ENCODE measurements at regions not wholly inside any gene's neighbourhood (a gene's known extent, or its start where the extent isn't known, plus 50 kb on each side); places are given as distances from the start of the nearest gene placed in this dataset.
"Not testable (repeated sequence)": the region's sequence is repeated elsewhere in the genome, so short reads cannot be mapped to it uniquely, and the experiment has no call there.

DNA sequence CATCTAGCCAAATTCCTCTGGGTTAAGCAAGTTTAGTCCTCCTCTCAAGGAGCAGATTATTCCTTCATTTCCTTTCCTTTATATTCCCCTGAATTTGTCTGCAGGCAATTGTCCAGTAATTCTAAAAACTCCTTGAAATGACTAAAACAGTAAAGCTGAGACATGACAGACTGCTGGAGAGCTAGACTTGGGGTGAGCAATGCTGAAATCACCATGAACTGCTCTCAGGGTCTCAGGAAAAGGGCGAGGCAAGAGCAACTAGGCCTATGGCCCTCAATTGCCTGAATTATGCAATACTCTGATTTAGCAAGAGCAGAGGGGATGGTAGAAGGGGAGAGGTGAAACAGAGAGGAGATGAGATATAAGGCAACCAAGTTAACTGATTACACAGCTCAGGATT is 172.9 kb upstream of the NREP start:
- DNase-seq (ENCODE audit: extremely low read depth in 1 of 11, low read depth in 9 of 11, low spot score in 4 of 11): no peak

GRCh38 chr5:111929261-111929660 is 172.3 kb upstream of the NREP start:
- no peak for DNase-seq (ENCODE audit: extremely low read depth in 1 of 11, low read depth in 9 of 11, low spot score in 4 of 11)

DNA sequence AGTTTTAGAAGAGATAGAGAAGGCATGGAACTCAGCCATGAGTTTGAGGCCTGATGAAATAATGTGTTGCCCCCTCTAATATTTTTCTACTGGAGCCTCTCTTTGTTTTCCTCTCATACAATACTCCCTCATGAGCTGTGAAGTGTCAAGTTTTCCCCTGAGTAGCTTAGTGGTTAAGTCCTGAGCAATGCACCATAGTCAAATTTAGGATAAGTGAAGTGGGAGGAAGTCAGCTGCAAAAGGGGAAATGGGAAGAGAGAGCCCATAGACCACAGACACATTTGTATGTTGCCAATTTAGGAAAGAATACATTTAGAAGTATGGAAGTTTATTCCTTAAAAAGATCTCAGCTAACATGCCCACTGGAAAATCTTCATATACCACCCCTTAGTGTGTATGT is 171.5 kb upstream of the NREP start:
- DNase-seq (ENCODE audit: extremely low read depth in 1 of 11, low read depth in 9 of 11, low spot score in 4 of 11): no peak

DNA sequence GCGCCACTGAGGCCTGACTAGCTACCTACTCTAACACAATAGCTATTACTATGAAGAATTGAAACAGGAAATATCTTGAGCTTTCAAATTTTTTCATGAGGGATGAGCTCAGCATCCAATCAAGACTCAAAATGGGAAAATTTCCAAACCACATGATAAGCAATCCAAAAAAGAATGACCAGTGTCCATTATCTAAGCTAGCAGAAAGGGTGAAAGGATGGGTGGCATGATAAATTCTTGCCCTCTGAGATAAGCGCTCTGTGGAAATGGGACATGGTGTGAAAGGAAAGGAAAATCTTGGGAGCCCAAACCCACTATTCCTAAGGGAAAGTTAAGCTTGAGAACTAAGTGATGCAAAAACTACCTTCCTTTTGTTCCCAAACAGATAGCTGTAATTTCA is 170.2 kb upstream of the NREP start:
- DNase-seq (ENCODE audit: extremely low read depth in 1 of 11, low read depth in 9 of 11, low spot score in 4 of 11): no peak

GRCh38 chr5:111926026-111926425 is 169.0 kb upstream of the NREP start:
- no peak for DNase-seq (ENCODE audit: extremely low read depth in 1 of 11, low read depth in 9 of 11, low spot score in 4 of 11)

- DNase-seq (ENCODE audit: extremely low read depth in 1 of 11, low read depth in 9 of 11, low spot score in 4 of 11): no peak
Measured at GRCh38 chr5:111922344-111922743, 165.3 kb upstream of the NREP start.

DNA sequence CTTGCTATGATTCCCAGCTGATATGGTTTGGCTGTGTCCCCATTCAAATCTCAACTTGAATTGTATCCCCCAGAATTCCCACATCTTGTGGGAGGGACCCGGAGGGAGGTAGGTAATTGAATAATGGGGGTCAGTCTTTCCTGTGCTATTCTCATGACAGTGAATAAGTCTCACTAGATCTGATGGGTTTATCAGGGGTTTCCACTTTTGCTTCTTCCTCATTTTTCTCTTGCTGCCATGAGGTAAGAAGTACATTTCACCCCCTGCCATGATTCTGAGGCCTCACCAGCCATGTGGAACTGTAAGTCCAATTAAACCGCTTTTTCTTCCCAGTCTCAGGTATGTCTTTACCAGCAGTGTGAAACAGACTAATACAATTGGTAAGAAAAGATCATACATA is 164.7 kb upstream of the NREP start:
- DNase-seq (ENCODE audit: extremely low read depth in 1 of 11, low read depth in 9 of 11, low spot score in 4 of 11): not testable (repeated sequence)

- DNase-seq (ENCODE audit: extremely low read depth in 1 of 11, low read depth in 9 of 11, low spot score in 4 of 11): no peak
Measured at GRCh38 chr5:111914966-111915636, 158.1 kb upstream of the NREP start.

- DNase-seq (ENCODE audit: extremely low read depth in 1 of 11, low read depth in 9 of 11, low spot score in 4 of 11): no peak
Measured at GRCh38 chr5:111902436-111902835, 145.4 kb upstream of the NREP start.

DNA sequence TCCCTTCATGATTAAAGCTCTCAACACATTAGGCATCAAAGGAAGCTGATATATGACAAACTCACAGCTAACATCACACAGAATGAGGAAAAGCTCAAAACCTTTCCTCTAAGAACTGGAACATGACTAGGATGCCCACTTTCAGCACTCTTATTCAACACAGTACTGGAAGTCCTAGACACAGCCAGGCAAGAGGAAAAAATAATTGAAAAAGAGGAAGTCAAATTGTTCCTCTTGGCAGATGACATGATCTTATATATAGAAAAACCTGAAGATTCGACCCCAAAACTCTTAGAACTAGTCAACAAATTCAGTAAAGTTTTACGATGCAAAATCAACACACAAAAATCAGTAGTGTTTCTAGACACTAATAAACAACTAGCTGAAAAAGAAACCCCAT is 144.3 kb upstream of the NREP start:
- DNase-seq (ENCODE audit: extremely low read depth in 1 of 11, low read depth in 9 of 11, low spot score in 4 of 11): no peak

DNA sequence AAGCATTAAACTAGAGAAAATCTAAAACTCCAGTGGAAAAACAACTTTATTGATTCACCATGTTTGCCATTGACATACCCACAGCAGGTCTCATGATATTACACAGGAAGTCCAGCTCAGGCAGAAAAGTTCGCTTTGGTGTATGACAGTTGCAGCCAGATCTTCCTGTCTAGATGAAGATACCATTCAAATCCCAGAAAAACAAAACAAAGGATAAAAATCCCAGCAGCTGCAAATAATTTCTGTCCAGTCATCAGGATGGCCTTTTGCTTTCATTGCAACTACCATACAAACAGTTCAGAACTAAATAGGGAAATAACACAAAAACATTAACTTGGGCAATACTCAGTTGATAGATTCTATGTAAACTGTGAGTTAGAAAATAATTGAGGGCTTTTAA is 136.0 kb upstream of the NREP start:
- no peak for DNase-seq (ENCODE audit: extremely low read depth in 1 of 11, low read depth in 9 of 11, low spot score in 4 of 11)

- no peak for DNase-seq (ENCODE audit: extremely low read depth in 1 of 11, low read depth in 9 of 11, low spot score in 4 of 11)
Measured at GRCh38 chr5:111887706-111888105, 130.7 kb upstream of the NREP start.

GRCh38 chr5:111869681-111870080 is 112.7 kb upstream of the NREP start:
- DNase-seq (ENCODE audit: extremely low read depth in 1 of 11, low read depth in 9 of 11, low spot score in 4 of 11): no peak

DNA sequence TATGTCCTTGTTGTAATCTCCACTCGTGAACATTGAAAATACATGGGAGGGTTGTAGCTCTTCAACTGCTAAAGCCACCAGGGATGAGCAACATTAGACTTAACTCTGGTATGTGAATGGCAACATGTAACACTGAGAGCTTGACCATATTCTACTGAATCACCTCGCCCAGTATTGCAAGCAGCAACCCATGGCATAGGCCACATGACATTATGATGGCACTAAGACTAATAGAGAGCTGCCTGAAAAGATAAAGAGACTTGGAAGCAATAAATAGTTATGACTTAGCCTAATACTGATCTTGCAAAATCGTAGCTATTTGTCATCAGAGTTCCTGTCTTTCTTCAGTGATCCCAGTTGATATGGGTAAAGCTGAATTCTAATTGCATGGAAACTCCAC is 108.4 kb upstream of the NREP start:
- DNase-seq (ENCODE audit: extremely low read depth in 1 of 11, low read depth in 9 of 11, low spot score in 4 of 11): no peak

DNA sequence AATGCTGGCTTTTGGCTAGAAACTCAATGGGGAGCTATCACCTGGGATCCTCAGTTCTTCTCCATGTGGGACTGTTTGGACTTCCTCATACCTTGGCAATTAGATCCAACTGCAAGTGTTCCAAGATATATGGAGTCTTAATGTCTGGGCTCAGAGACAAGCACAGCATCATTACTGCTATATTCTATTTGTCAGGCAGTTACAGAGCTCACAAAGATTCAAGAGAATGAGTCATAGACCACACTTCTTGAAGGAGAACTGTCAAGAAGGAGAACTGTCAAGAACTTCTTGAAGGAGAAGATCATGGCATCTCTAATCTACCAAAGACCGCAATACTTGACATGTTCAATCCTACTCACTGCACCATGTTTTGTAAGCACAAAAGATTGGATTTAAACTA is 106.8 kb upstream of the NREP start:
- DNase-seq (ENCODE audit: extremely low read depth in 1 of 11, low read depth in 9 of 11, low spot score in 4 of 11): no peak

GRCh38 chr5:111859533-111860270 is 102.7 kb upstream of the NREP start:
- no peak for DNase-seq (ENCODE audit: extremely low read depth in 1 of 11, low read depth in 9 of 11, low spot score in 4 of 11)

DNA sequence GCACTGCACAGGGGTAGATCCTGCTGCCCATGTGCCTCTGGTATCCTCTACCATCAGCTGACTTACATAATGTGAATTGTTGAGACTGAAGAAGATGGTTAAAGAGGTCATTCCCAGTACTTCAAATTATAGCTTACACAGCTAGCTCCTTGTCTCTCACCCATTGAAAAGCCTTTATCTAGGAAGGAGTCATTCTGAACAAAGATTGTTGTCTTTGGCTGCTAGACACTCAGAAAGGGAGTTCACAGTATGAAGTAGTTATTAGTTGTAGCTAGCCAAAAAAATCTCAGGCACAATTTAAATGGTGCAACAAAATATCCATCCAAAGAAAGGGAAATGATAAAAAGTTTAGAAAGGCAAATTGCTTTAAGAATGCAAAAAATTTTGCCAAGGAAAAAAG is 102.0 kb upstream of the NREP start:
- no peak for DNase-seq (ENCODE audit: extremely low read depth in 1 of 11, low read depth in 9 of 11, low spot score in 4 of 11)

GRCh38 chr5:111857623-111858022 is 100.6 kb upstream of the NREP start:
- DNase-seq (ENCODE audit: extremely low read depth in 1 of 11, low read depth in 9 of 11, low spot score in 4 of 11): no peak

- no peak for DNase-seq (ENCODE audit: extremely low read depth in 1 of 11, low read depth in 9 of 11, low spot score in 4 of 11)
Measured at GRCh38 chr5:111856876-111857466, 100.0 kb upstream of the NREP start.

GRCh38 chr5:111855356-111855755 is 98.4 kb upstream of the NREP start:
- DNase-seq (ENCODE audit: extremely low read depth in 1 of 11, low read depth in 9 of 11, low spot score in 4 of 11): no peak

DNA sequence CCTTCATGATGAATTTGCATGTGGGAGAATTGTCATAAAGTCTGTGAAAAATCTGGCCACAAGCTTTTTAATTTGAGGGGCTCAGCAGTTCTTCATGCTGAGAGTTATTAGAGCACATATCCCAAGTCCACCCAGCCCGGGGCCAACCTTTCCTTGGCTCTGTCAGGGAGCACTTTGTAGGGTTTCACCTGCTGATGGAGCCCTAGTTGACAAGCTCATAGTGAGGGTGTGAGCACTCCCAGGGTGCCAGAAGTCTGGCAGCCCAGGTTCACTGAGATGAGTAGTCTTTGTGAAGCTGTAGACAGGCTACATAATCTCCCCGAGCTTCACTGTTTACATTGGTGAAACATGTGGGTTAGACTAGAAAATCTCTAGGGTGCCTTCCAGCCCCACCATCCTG is 97.2 kb upstream of the NREP start:
- DNase-seq (ENCODE audit: extremely low read depth in 1 of 11, low read depth in 9 of 11, low spot score in 4 of 11): no peak
